ENCODE measurements at regions not wholly inside any gene's neighbourhood (a gene's known extent, or its start where the extent isn't known, plus 50 kb on each side); places are given as distances from the start of the nearest gene placed in this dataset.

- TF ChIP-seq CTCF (conservative IDR thresholded peaks at IDR 0.05; ENCODE audit: low read depth, low read length): no peak
- no peak for TF ChIP-seq EZH2 (IDR thresholded peaks at IDR 0.05; ENCODE audit: low read length, unreplicated experiment)
These were observed 72.6 kb upstream of the TRABD2B start for GRCh38 chr1:48069662-48070395.
